Activated naive CD4-positive, alpha-beta T cell treated with anti-CD3 and anti-CD28 coated beads for 36 hours (primary cell): ENCODE measurements at regions not wholly inside any gene's neighbourhood (a gene's known extent, or its start where the extent isn't known, plus 50 kb on each side); places are given as distances from the start of the nearest gene placed in this dataset.
"Not testable (repeated sequence)": the region's sequence is repeated elsewhere in the genome, so short reads cannot be mapped to it uniquely, and the experiment has no call there.

Experiments used
- CTCF ChIA-PET: fragments of 350-600 bp; sonication (Branson Sonifier 250); formaldehyde crosslinking; loops from one replicate; lab custom pipeline; 2021; ENCODE audit warnings: antibody characterized with exemption; lab: Charles Lee
- DNase-seq: peaks from one replicate; pipeline ENCODE4 v3.0.0-alpha.2; 2020
- H3K27ac Mint-ChIP-seq: one replicate; pipeline ENCODE4 v1.8.0; 2021; ENCODE audit warnings: mild to moderate bottlenecking, mixed read lengths
- H3K27me3 Mint-ChIP-seq: one replicate; pipeline ENCODE4 v1.8.0; 2021; ENCODE audit warnings: low read depth, mixed read lengths
- H3K36me3 Mint-ChIP-seq: one replicate; pipeline ENCODE4 v1.8.0; 2021; ENCODE audit warnings: low read depth, mixed read lengths
- H3K4me1 Mint-ChIP-seq: one replicate; pipeline ENCODE4 v1.8.0; 2021; ENCODE audit warnings: low read depth, mixed read lengths
- H3K4me3 Mint-ChIP-seq: one replicate; pipeline ENCODE4 v1.8.0; 2021; ENCODE audit warnings: mild to moderate bottlenecking, moderate library complexity, mixed read lengths
- H3K9me3 Mint-ChIP-seq: one replicate; pipeline ENCODE4 v1.8.0; 2021; ENCODE audit warnings: mixed read lengths
- intact Hi-C: fragments of 100-400 bp; cut with micrococcal nuclease; formaldehyde crosslinking; loops from one replicate; pipeline ENCODE4 v1.15.1; 2023

DNA sequence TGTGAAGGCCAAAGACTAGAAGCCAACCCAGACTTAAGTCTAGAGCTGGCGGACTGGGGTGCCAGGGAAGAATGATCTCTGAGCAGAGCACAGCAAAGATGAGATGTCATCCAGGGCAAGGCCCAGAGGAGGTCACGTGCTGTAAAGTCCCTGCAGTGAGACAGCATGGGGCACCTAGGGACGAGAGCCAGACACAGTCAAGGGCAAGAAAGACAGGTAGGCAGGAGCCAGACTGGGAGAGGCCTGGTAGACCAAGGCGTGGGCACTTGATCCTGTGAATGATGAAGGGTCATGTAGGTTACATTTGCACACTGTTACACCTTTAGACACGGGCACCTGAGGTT is 379.7 kb upstream of the PROK2 start:
- Mint-ChIP-seq H3K27me3 (no peaks in the 10 kb centered on the region), H3K4me1 (no peaks in the 10 kb centered on the region), H3K36me3 (no peaks in the 10 kb centered on the region), H3K4me3 (no peak overlapping the region), H3K9me3 (no peaks in the 10 kb centered on the region), H3K27ac (no peak overlapping the region)
- no peak for DNase-seq
- CTCF ChIA-PET, result no interaction called here
- intact Hi-C loops, result no loop called here

DNA sequence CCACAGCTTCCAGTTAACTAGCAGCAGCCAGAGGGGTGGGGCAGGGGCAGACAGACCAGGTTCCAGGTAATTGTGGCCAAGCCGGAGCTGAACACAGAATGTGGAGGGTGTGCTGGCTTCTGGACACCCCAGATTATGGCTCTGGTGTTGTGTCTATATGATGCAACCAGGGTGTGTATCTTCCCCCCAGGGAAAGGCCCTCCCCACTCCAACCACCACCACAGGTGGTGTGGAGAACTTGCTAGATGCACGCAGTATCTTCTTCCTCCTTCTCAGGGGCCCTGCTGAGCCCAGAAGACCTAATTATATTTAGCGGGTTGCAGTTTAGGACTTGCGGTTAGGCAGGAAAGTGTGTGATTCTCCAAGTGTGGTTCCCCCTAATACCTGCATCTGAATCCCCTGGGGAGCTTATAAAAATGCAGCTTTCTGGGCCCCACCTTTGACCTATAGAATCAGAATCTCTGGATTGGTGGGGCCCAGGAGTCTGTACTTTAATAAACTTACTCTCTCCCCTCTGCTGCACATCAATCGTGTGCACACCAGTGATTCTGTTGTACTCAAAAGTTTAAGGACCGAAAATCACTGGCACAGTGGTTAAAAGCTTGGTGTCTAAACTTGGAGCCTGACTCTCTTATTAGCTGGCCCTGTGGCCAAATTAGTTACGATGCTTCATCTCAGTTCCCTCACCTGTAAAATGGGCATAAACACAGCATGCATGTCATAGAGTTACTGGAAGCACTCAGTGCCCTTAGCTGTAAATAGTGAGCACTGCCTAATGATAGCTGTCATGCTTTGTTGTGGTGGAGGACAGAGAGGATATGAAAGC is 379.1 kb upstream of the PROK2 start:
- Mint-ChIP-seq H3K4me3 (no peak overlapping the region), H3K27me3 (no peaks in the 10 kb centered on the region), H3K36me3 (no peaks in the 10 kb centered on the region), H3K9me3 (no peaks in the 10 kb centered on the region), H3K27ac (no peak overlapping the region), H3K4me1 (no peaks in the 10 kb centered on the region)
- intact Hi-C loops, result no loop called here
- no peak for DNase-seq
- CTCF ChIA-PET, result no interaction called here

DNA sequence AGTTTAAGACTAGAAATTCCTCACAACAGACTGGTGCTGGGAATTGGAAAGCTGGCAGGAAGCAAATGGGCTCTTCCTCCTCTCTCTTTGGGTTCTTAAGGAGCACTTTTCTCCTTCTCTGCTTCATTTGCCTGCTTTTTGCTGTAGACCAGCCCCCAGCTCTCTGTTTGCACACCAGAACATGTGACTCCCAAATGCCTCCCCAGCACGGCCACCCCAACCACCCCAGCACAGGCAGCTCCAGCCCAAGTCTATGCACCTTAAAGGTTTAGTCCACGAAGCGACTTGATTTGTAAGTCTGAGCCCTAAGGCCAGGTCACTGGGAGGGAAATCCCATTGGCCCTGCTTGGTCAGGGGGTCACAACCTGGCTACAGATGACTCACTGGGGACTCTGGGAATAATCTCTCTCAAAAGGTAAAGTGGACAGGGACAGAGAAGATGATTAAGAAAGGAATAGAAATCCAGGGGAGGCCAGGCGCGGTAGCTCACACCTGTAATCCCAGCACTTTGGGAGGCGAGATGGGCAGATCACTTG is 377.8 kb upstream of the PROK2 start:
- Mint-ChIP-seq H3K9me3 (no peaks in the 10 kb centered on the region), H3K27me3 (no peaks in the 10 kb centered on the region), H3K4me3 (no peak overlapping the region), H3K4me1 (peaks cover 2% of the 10 kb centered on the region), H3K27ac (no peak overlapping the region), H3K36me3 (no peaks in the 10 kb centered on the region)
- CTCF ChIA-PET, result no interaction called here
- no peak for DNase-seq
- intact Hi-C loops, result no loop called here

DNA sequence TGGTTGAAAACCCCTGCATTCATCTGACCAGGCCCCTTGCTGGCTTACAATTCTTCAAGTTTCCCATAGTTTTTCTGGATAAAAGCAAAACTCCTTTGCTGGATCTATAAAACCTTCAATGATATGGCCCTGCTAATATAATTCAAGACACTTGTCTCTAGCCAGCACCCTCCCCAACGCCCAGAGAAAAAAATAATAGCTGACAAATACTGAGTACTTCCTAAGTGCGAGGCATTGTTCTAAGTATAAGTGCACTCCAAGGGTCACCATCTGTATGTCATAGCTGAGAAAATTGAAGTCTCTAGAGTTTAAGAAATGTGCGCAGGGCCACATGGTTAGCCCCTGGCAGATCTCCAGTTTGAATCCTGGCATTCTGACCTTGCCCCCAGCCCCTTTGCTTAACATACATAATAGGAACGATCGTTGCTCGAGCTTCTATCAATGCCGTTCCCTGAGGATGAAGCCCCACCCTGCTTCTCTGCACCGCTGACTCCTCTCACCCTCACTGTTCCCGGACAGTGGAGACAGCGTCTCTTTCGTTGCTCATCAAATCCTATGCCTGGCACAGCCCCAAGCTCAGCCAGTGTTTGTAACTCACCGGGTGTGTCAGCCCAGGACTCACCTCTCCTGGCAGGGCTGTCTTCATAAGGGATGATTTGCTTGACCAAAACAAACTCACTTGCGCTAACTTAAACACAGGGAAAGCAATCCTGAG is 377.1 kb upstream of the PROK2 start:
- intact Hi-C loops, result no loop called here
- DNase-seq, result no peak
- Mint-ChIP-seq H3K4me3 (no peak overlapping the region), H3K27me3 (no peaks in the 10 kb centered on the region), H3K36me3 (no peaks in the 10 kb centered on the region), H3K27ac (no peak overlapping the region), H3K9me3 (no peaks in the 10 kb centered on the region), H3K4me1 (peaks cover 2% of the 10 kb centered on the region)
- CTCF ChIA-PET, result no interaction called here

DNA sequence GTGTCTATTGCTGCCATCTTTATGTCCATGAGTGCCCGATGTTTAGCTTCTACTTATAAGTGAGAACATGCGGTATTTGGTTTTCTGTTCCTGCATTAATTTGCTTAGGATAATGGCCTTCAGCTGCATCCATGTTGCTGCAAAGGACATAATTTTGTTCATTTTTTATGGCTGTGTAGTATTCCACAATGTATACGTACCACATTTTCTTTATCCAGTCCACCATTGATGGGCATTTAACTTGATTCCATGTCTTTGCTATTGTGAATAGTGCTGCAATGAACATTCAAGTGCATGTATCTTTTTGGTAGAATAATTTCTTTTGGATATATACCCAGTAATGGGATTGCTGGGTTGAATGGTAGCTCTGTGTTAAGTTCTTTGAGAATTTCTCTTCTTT is 376.3 kb upstream of the PROK2 start:
- H3K27ac Mint-ChIP-seq, DNase-seq, H3K4me1 Mint-ChIP-seq, H3K27me3 Mint-ChIP-seq, H3K9me3 Mint-ChIP-seq, CTCF ChIA-PET, H3K36me3 Mint-ChIP-seq, intact Hi-C loops, H3K4me3 Mint-ChIP-seq: not testable (repeated sequence)

DNA sequence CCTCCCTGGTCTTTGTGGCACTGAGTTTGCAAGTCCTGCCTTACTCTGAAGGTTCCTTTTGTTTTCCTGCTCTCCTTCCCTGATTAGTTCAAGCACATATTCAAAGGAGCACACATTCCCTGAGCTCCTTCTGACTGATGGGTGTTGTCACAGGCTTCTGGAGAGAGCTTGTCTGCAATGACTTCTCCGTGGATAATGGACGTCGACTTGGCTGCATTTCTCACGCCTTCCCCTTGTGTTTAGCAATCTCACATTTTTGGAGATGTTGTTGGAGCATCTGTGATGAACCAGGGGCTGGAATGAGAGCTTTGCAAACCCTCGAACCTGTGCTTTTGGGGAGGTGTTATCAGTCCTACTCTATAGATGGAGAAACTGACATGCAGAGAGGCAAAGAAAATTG is 375.4 kb upstream of the PROK2 start:
- no peak for DNase-seq
- H3K4me3 Mint-ChIP-seq, result no peak overlapping the region
- no peaks in the 10 kb centered on the region for H3K27me3 Mint-ChIP-seq
- no peaks in the 10 kb centered on the region for H3K9me3 Mint-ChIP-seq
- peaks cover 2% of the 10 kb centered on the region for H3K4me1 Mint-ChIP-seq
- H3K36me3 Mint-ChIP-seq, result no peaks in the 10 kb centered on the region
- no peak overlapping the region for H3K27ac Mint-ChIP-seq
- intact Hi-C loops, result no loop called here
- CTCF ChIA-PET, result no interaction called here

DNA sequence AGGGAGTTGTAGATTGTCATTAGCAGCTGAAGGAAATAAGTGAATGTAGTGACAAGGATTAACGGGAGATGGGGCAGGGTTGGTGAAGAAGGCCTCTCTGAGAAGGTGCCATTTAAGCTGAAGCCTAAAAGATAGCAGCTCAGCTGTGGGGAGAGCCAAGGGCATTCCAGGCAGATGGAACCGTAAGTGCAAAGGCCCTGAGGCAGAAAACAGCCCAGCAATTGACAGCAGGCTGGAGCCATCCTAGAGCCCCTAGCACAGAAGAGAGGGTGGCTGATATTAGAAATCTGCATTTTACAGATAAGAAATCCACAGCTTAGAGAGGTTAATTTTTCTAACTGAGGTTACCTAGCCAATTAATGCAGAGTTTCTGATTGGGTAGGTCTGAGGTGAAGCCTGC is 374.5 kb upstream of the PROK2 start:
- Mint-ChIP-seq H3K27ac (no peak overlapping the region), H3K4me3 (no peak overlapping the region), H3K4me1 (peaks cover 2% of the 10 kb centered on the region), H3K9me3 (no peaks in the 10 kb centered on the region), H3K36me3 (no peaks in the 10 kb centered on the region), H3K27me3 (no peaks in the 10 kb centered on the region)
- DNase-seq, result no peak
- intact Hi-C loops, result no loop called here
- CTCF ChIA-PET, result interaction anchor here (0.7 kb wide), 1 partner anchor 77 kb away, joined by 3 read pairs; no protein-coding TSS in a partner anchor

DNA sequence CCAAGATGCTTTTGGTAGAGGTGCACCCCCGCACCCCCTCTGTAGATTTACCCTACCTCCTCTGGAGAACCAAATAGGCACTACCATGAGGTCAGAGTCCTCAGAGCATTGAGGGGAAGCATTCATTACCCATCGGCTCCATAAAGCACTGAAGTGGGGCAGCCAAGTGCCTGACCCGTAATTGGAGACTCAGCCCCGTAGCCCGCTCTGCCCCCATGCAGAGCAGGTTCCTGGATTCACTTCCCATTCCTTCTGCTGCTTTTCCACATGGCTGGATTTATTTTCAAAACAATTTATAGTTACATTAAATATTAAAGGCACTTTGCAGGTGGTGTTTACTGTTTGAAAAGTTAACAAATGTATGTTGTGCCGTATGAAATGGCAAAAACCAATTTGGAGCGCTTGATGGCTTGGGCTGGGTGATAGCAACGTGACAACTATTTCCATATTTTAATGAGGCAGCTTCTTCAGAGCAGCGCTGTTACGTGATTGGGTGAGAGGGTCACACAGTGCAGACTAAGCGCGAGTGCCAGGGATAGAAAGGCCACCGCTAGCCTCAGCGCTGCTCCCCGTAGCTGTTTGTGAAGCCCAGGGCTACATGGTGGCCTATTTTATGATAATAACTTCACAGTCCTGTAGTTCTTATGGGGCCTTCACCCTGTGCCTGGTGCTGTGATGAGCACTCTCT is 373.8 kb upstream of the PROK2 start:
- intact Hi-C loops, result no loop called here
- no peak overlapping the region for H3K27ac Mint-ChIP-seq
- no peaks in the 10 kb centered on the region for H3K36me3 Mint-ChIP-seq
- no peak for DNase-seq
- H3K4me3 Mint-ChIP-seq, result no peak overlapping the region
- peaks cover 2% of the 10 kb centered on the region for H3K4me1 Mint-ChIP-seq
- H3K9me3 Mint-ChIP-seq, result no peaks in the 10 kb centered on the region
- CTCF ChIA-PET, result interaction anchor here (0.6 to 0.7 kb wide), 2 partner anchors 78 to 453 kb away, joined by 3 read pairs; no protein-coding TSS in a partner anchor
- H3K27me3 Mint-ChIP-seq, result no peaks in the 10 kb centered on the region

DNA sequence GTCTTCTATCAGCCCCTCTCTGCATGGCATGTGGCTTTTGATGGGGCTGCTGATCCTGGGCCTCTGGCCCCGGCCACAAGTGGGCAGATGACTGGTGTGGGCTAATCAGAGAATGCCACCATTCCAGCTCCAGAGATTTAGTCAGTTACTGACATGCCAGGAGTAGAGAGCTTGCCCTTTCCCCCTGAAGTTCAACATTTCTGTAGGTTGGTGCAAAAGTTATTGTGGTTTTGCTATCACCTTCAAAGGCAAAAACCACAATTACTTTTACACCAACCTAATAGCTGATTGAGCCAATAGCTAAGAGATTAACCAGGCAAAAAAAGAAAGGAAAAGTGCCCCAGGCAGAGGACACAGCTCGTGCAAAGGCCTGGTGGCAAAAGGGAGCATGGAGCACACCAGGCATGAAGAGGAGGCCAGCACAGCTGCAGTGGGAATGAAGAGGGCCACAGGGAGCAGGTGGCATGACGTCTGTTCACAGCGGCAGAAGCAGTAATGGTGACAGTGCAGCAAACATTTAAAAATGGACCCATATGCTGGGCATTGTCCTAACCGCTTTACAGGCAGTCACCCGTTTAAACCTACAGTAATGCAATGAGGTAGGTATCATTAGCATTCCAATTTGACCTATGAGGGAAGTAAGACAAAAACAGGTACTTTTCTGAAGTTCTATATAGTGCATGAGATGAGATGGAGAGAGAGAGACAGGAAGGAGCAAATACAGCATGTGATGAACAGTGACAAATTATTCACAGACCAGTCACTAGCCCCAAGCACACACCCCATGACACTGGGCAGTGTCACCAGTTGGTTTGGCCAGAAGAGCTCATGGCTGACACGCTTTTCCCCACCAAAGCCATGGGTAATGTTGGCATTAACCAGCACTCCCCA is 373.0 kb upstream of the PROK2 start:
- intact Hi-C loops, result no loop called here
- no peaks in the 10 kb centered on the region for H3K36me3 Mint-ChIP-seq
- no peak overlapping the region for H3K4me3 Mint-ChIP-seq
- DNase-seq, result no peak
- H3K9me3 Mint-ChIP-seq, result no peaks in the 10 kb centered on the region
- H3K27me3 Mint-ChIP-seq, result no peaks in the 10 kb centered on the region
- CTCF ChIA-PET, result interaction anchor here (0.6 kb wide), 1 partner anchor 453 kb away, joined by 3 read pairs; no protein-coding TSS in a partner anchor
- peaks cover 2% of the 10 kb centered on the region for H3K4me1 Mint-ChIP-seq
- no peak overlapping the region for H3K27ac Mint-ChIP-seq

DNA sequence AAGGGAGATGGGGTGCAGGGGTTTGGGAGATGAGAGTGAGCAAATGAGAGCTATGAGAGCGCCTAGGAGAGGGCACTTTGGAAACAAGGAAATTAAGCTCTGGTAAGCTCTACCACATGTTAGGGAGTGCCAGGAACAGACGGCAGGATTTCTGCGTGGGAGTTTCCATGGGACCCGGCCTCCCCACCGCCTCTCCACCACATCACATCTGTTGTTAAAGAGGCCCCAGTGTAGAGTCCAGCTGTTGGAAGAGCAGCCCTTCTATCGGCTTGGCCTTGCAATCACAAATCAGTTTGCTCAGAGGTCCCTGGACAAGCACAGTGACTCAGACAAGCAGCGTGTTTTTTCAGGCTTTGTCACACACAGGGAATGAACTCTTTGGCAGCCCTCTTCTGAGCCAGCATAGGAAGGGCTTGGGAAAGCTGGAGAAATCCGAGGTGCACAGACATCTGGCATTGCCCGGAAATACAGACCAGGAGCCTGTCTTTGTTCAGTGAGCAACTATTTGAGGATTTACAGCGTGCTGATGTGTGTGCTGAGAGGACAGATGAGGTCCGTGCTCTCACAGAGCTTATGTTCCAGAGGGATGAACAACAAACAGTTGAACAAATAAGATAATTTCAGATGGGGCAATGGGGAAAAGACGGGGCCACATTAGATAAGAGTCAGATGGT is 370.6 kb upstream of the PROK2 start:
- intact Hi-C loops, result no loop called here

More for the DNA sequence above, 370.6 kb upstream of the PROK2 start:
- Mint-ChIP-seq H3K27me3 (no peaks in the 10 kb centered on the region), H3K4me1 (peaks cover 2% of the 10 kb centered on the region), H3K27ac (no peak overlapping the region), H3K4me3 (no peak overlapping the region), H3K9me3 (no peaks in the 10 kb centered on the region), H3K36me3 (no peaks in the 10 kb centered on the region)
- CTCF ChIA-PET, result no interaction called here
- DNase-seq, result no peak
